Endodermal cell (in vitro differentiated cells): ENCODE measurements at regions not wholly inside any gene's neighbourhood (a gene's known extent, or its start where the extent isn't known, plus 50 kb on each side); places are given as distances from the start of the nearest gene placed in this dataset.

Experiments
- DNase-seq: peaks from one replicate; pipeline ENCODE4 v3.0.0-alpha.2; 2017
- H3K27ac ChIP-seq: 2 replicates; pipeline ENCODE4 v1.5.1; 2013; ENCODE audit warnings: mild to moderate bottlenecking, low read depth, low read length, moderate library complexity
- H3K27me3 ChIP-seq: 2 replicates; pipeline ENCODE4 v1.6.1; 2013; ENCODE audit warnings: mild to moderate bottlenecking, low read length, moderate library complexity; ENCODE audit not compliant: insufficient read depth, control insufficient read depth, poor library complexity, severe bottlenecking
- H3K36me3 ChIP-seq: 2 replicates; pipeline ENCODE4 v1.7.0; 2013; ENCODE audit warnings: mild to moderate bottlenecking, low read length, moderate library complexity; ENCODE audit not compliant: control insufficient read depth, insufficient read depth
- H3K4me1 ChIP-seq: one replicate; pipeline ENCODE4 v1.7.0; 2013; ENCODE audit warnings: low read length; ENCODE audit not compliant: control insufficient read depth, insufficient read depth
- H3K4me3 ChIP-seq: 2 replicates; pipeline ENCODE4 v1.5.1; 2013; ENCODE audit warnings: mild to moderate bottlenecking, low read length, moderate library complexity
- H3K9ac ChIP-seq: 2 replicates; pipeline ENCODE4 v1.6.1; 2013; ENCODE audit warnings: mild to moderate bottlenecking, low read length, moderate library complexity; ENCODE audit not compliant: poor library complexity, severe bottlenecking; ENCODE audit errors: extremely low read depth
- H3K9me3 ChIP-seq: 2 replicates; pipeline ENCODE4 v1.6.1; 2013; ENCODE audit warnings: mild to moderate bottlenecking, low read length, moderate library complexity; ENCODE audit not compliant: control insufficient read depth
- H3K27ac Mint-ChIP-seq: 2 replicates; pipeline ENCODE4 v1.8.0; 2020; ENCODE audit warnings: mixed read lengths
- H3K27me3 Mint-ChIP-seq: 2 replicates; pipeline ENCODE4 v1.8.0; 2021; ENCODE audit warnings: mild to moderate bottlenecking, mixed read lengths; ENCODE audit not compliant: insufficient read depth
- H3K36me3 Mint-ChIP-seq: 2 replicates; pipeline ENCODE4 v1.8.0; 2020; ENCODE audit warnings: low read depth, mixed read lengths
- H3K4me1 Mint-ChIP-seq: 2 replicates; pipeline ENCODE4 v1.8.0; 2020; ENCODE audit warnings: mixed read lengths
- H3K4me3 Mint-ChIP-seq: 2 replicates; pipeline ENCODE4 v1.8.0; 2020; ENCODE audit warnings: mild to moderate bottlenecking, moderate library complexity, mixed read lengths
- H3K9me3 Mint-ChIP-seq: 2 replicates; pipeline ENCODE4 v1.8.0; 2020; ENCODE audit warnings: mild to moderate bottlenecking, mixed read lengths
- WGBS, 2 experiments: methylation state at CpG; one replicate each; pipeline versions ENCODE4 v1.1.5 to v1.1.7; 2013; ENCODE audit warnings: missing lambda C conversion rate in 2 of 2, mixed read lengths in 1 of 2; ENCODE audit not compliant: insufficient coverage in 1 of 2, insufficient read length in 1 of 2; 5-methylcytosine and 5-hydroxymethylcytosine counted together
- TF ChIP-seq, protein P1 (sequence below): fragments of 200-600 bp; sonication (generic); conservative IDR thresholded peaks from 2 replicates; pipeline ENCODE4 v1.5.0; 2021; ENCODE audit warnings: antibody characterized with exemption, mild to moderate bottlenecking

DNA sequence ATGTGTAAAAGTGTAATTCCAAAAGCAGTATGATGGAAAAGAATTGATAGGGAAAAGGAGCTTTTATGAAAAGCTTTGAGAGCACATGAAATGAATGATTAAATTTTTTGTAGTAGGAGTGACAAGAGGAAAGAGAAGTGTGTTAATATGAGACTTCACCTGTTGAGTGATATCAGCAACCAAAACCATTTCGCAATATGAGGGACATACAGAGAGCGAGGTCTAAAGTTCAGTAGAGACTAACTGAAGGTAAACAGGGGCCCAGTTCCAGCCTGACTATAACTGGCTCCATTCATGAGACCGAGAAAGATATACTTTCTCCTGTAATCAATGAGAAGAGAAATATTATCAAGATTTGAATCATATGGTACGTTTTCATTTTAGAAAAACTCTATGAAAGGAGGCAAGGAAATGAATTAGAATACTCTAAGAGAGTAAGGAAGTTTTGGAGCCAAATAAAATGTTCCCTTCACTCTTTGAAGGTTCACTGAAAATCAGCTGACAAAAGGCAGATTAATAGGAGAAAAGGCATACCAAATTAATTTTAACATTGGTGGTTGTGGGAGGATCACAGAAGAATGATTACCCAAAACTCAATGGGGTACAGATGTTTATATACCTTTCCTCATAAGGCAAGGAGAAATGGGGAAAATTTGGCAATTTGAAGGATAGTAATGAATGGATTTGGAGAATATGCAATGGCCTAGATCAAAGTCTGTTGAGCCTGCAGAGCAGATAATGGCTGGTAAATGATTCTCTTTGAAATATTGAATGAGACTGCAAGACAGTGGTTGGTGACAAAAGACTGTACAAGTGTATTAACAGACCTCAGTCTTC lies 932.2 kb downstream of the TDRD15 start:
- no peaks in the 10 kb centered on the region for H3K9me3 ChIP-seq
- DNase-seq = no peak
- H3K36me3 ChIP-seq = no peaks in the 10 kb centered on the region
- H3K4me3 ChIP-seq = no peak overlapping the region
- no peaks in the 10 kb centered on the region for H3K27me3 ChIP-seq
- H3K27ac Mint-ChIP-seq = no peak overlapping the region
- no peaks in the 10 kb centered on the region for H3K9me3 Mint-ChIP-seq
- H3K9ac ChIP-seq = no peak overlapping the region
- no peaks in the 10 kb centered on the region for H3K36me3 Mint-ChIP-seq
- no peaks in the 10 kb centered on the region for H3K4me1 Mint-ChIP-seq
- WGBS, 2 experiments = 93 to 100% methylated on average over 2 to 4 of the region's 4 CpGs
- TF ChIP-seq, protein P1, sequence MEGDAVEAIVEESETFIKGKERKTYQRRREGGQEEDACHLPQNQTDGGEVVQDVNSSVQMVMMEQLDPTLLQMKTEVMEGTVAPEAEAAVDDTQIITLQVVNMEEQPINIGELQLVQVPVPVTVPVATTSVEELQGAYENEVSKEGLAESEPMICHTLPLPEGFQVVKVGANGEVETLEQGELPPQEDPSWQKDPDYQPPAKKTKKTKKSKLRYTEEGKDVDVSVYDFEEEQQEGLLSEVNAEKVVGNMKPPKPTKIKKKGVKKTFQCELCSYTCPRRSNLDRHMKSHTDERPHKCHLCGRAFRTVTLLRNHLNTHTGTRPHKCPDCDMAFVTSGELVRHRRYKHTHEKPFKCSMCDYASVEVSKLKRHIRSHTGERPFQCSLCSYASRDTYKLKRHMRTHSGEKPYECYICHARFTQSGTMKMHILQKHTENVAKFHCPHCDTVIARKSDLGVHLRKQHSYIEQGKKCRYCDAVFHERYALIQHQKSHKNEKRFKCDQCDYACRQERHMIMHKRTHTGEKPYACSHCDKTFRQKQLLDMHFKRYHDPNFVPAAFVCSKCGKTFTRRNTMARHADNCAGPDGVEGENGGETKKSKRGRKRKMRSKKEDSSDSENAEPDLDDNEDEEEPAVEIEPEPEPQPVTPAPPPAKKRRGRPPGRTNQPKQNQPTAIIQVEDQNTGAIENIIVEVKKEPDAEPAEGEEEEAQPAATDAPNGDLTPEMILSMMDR = no peak
- no peaks in the 10 kb centered on the region for H3K4me1 ChIP-seq
- no peaks in the 10 kb centered on the region for H3K27me3 Mint-ChIP-seq
- no peak overlapping the region for H3K27ac ChIP-seq
- no peak overlapping the region for H3K4me3 Mint-ChIP-seq

DNA sequence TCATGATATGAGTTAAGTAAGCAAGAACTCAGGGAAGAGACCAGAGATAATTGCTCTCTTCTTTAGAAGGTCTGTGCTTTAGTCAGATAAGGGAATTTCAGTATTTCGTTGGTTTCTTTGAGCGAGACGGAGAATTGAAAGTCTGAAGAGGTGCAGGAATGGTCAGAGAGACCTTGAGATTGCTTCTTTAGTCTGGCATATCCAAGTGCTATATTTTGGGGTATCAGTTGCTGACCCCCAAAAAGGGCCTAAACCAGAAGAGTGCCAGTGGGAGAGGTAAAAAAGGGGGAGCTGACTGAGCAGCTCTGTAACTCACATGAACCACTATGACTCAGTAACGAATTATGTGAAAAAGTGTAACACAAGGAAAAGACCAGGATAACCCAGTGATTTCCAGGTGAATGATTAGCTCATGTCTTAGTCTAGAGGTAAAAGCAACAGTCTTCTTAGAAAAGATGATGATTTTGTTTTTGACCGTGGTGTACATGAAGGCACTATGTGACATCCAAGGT lies 932.9 kb downstream of the TDRD15 start:
- Mint-ChIP-seq H3K4me3 (no peak overlapping the region), H3K4me1 (no peaks in the 10 kb centered on the region), H3K36me3 (no peaks in the 10 kb centered on the region), H3K27ac (no peak overlapping the region), H3K27me3 (no peaks in the 10 kb centered on the region), H3K9me3 (no peaks in the 10 kb centered on the region)
- Histone ChIP-seq H3K4me3 (no peak overlapping the region), H3K9me3 (no peaks in the 10 kb centered on the region), H3K27ac (no peak overlapping the region), H3K9ac (no peak overlapping the region), H3K4me1 (no peaks in the 10 kb centered on the region), H3K27me3 (no peaks in the 10 kb centered on the region), H3K36me3 (no peaks in the 10 kb centered on the region)
- TF ChIP-seq, protein P1 = no peak
- no peak for DNase-seq
- WGBS, 2 experiments = 84 to 90% methylated on average over 5 of the region's 5 CpGs

DNA sequence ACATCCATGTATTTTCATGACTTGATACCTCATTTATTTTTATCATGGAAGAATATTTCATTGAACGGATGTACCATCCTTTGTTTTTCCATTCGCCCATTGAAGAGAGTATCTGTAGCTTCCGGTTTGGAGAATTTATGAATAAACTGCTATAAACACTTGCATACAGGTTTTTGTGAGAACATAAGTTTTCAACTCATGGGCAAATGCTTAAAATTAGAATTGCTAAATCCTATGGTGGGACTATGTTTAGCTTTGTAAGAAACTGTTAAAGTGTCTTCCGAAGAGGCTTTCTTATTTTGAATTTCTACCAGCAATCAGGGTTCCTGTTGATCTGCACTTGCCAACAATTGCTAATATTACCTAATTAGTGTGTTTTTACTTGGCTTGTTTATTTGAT lies 938.9 kb downstream of the TDRD15 start:
- TF ChIP-seq, protein P1 = no peak
- H3K4me3 ChIP-seq = no peak overlapping the region
- no peaks in the 10 kb centered on the region for H3K36me3 ChIP-seq
- DNase-seq = no peak
- no peaks in the 10 kb centered on the region for H3K4me1 ChIP-seq
- no peaks in the 10 kb centered on the region for H3K27me3 ChIP-seq
- H3K9me3 ChIP-seq = no peaks in the 10 kb centered on the region
- H3K27me3 Mint-ChIP-seq = no peaks in the 10 kb centered on the region
- H3K9ac ChIP-seq = no peak overlapping the region
- no peak overlapping the region for H3K27ac Mint-ChIP-seq
- H3K9me3 Mint-ChIP-seq = peaks cover 3% of the 10 kb centered on the region
- 91 to 96% methylated on average over 4 of the region's 4 CpGs for WGBS, 2 experiments
- H3K4me3 Mint-ChIP-seq = no peak overlapping the region
- no peaks in the 10 kb centered on the region for H3K36me3 Mint-ChIP-seq
- H3K27ac ChIP-seq = no peak overlapping the region
- H3K4me1 Mint-ChIP-seq = no peaks in the 10 kb centered on the region
